WTC11 (cell line): ENCODE measurements at regions not wholly inside any gene's neighbourhood (a gene's known extent, or its start where the extent isn't known, plus 50 kb on each side); places are given as distances from the start of the nearest gene placed in this dataset.

Source experiments
- ATAC-seq: fragments of 200-7000 bp; cut with Tn5 transposase; 2 replicates; pipeline ENCODE4 v1.10.0; 2021; ENCODE audit warnings: mild to moderate bottlenecking, moderate library complexity
- CTCF ChIA-PET: fragments of 300-600 bp; sonication (Branson Sonifier 250); formaldehyde crosslinking; loops from one replicate; lab custom pipeline; 2021; ENCODE audit warnings: antibody characterized with exemption; lab: Charles Lee
- POLR2A ChIA-PET: fragments of 350-600 bp; sonication (Branson Sonifier 250); formaldehyde crosslinking; loops from one replicate; lab custom pipeline; 2021; ENCODE audit warnings: antibody characterized with exemption; lab: Charles Lee
- DNase-seq: peaks from one replicate; pipeline ENCODE4 v3.0.0; 2021; ENCODE audit warnings: low spot score
- H3K27ac Mint-ChIP-seq: 2 replicates; pipeline ENCODE4 v1.8.0; 2021; ENCODE audit warnings: mixed read lengths
- H3K27me3 Mint-ChIP-seq: 2 replicates; pipeline ENCODE4 v1.8.0; 2021; ENCODE audit warnings: low read depth, mild to moderate bottlenecking, moderate library complexity, mixed read lengths
- H3K36me3 Mint-ChIP-seq: 2 replicates; pipeline ENCODE4 v1.8.0; 2021; ENCODE audit warnings: mixed read lengths
- H3K4me1 Mint-ChIP-seq: 2 replicates; pipeline ENCODE4 v1.8.0; 2022; ENCODE audit warnings: mixed read lengths
- H3K4me3 Mint-ChIP-seq: 2 replicates; pipeline ENCODE4 v1.8.0; 2021; ENCODE audit warnings: mild to moderate bottlenecking, moderate library complexity, mixed read lengths
- H3K9me3 Mint-ChIP-seq: 2 replicates; pipeline ENCODE4 v1.8.0; 2021; ENCODE audit warnings: mixed read lengths
- ATF3 ChIP-seq: sonication (generic); formaldehyde crosslinking; conservative IDR thresholded peaks from 2 replicates; pipeline ENCODE4 v1.8.1; 2022; ENCODE audit warnings: mild to moderate bottlenecking, missing genetic modification reagents
- CDX4 ChIP-seq: fragments of 250-450 bp; sonication (Bioruptor Pico); IDR thresholded peaks from 2 replicates; pipeline ENCODE4 v1.9.0; 2021; ENCODE audit warnings: moderate library complexity, mild to moderate bottlenecking, inconsistent platforms, borderline replicate concordance
- CREB1 ChIP-seq: sonication (generic); formaldehyde crosslinking; IDR thresholded peaks from 2 replicates; pipeline ENCODE4 v1.8.0; 2023; ENCODE audit warnings: mild to moderate bottlenecking, missing genetic modification reagents
- FOXK1 ChIP-seq: sonication (generic); formaldehyde crosslinking; IDR thresholded peaks from 2 replicates; pipeline ENCODE4 v1.8.0; 2022; ENCODE audit warnings: mild to moderate bottlenecking, moderate library complexity, missing genetic modification reagents
- GRHL2 ChIP-seq: fragments of 250-450 bp; sonication (Bioruptor Pico); IDR thresholded peaks from 2 replicates; pipeline ENCODE4 v1.8.0; 2022; ENCODE audit warnings: mild to moderate bottlenecking, moderate library complexity; ENCODE audit not compliant: insufficient replicate concordance, severe bottlenecking
- HMGA2 ChIP-seq: fragments of 250-450 bp; sonication (Bioruptor Pico); IDR thresholded peaks from 2 replicates; pipeline ENCODE4 v1.4.0; 2021; ENCODE audit warnings: mild to moderate bottlenecking, moderate library complexity
- JUN ChIP-seq: sonication (generic); formaldehyde crosslinking; IDR thresholded peaks from 2 replicates; pipeline ENCODE4 v1.8.0; 2023; ENCODE audit warnings: mild to moderate bottlenecking, missing genetic modification reagents
- MLX ChIP-seq: sonication (generic); formaldehyde crosslinking; IDR thresholded peaks from 2 replicates; pipeline ENCODE4 v1.8.1; 2023; ENCODE audit warnings: mild to moderate bottlenecking, missing genetic modification reagents, moderate library complexity
- MXD4 ChIP-seq: fragments of 250-450 bp; sonication (Bioruptor Pico); IDR thresholded peaks from 2 replicates; pipeline ENCODE4 v1.8.0; 2021; ENCODE audit warnings: mild to moderate bottlenecking, moderate library complexity, borderline replicate concordance
- NFYB ChIP-seq: sonication (generic); formaldehyde crosslinking; conservative IDR thresholded peaks from 2 replicates; pipeline ENCODE4 v1.8.0; 2022; ENCODE audit warnings: low read depth, missing genetic modification reagents
- NR1H2 ChIP-seq: sonication (generic); formaldehyde crosslinking; IDR thresholded peaks from 2 replicates; pipeline ENCODE4 v1.9.0; 2021; ENCODE audit warnings: mild to moderate bottlenecking, moderate library complexity, missing genetic modification reagents
- TEAD1 ChIP-seq: sonication (generic); formaldehyde crosslinking; IDR thresholded peaks from 2 replicates; pipeline ENCODE4 v1.8.0; 2022; ENCODE audit warnings: mild to moderate bottlenecking, missing genetic modification reagents
- ZNF121 ChIP-seq: sonication (generic); formaldehyde crosslinking; IDR thresholded peaks from 2 replicates; pipeline ENCODE4 v1.8.0; 2023; ENCODE audit warnings: missing genetic modification reagents
- ZNF396 ChIP-seq: fragments of 250-450 bp; sonication (Bioruptor Pico); IDR thresholded peaks from 2 replicates; pipeline ENCODE4 v1.8.0; 2021; ENCODE audit warnings: mild to moderate bottlenecking, moderate library complexity, borderline replicate concordance
- ZNF416 ChIP-seq: fragments of 250-450 bp; sonication (Bioruptor Pico); IDR thresholded peaks from 2 replicates; pipeline ENCODE4 v1.9.0; 2021; ENCODE audit warnings: mild to moderate bottlenecking, inconsistent platforms
- TF ChIP-seq, protein P1 (sequence below): sonication (generic); formaldehyde crosslinking; IDR thresholded peaks from 2 replicates; pipeline ENCODE4 v1.8.0; 2022; ENCODE audit warnings: mild to moderate bottlenecking, missing genetic modification reagents
- TF ChIP-seq, protein P2 (sequence below): sonication (generic); formaldehyde crosslinking; IDR thresholded peaks from 2 replicates; pipeline ENCODE4 v1.8.0; 2022; ENCODE audit warnings: mild to moderate bottlenecking, missing genetic modification reagents
- TF ChIP-seq, protein P3 (sequence below): sonication (generic); formaldehyde crosslinking; IDR thresholded peaks from 2 replicates; pipeline ENCODE4 v1.8.1; 2022; ENCODE audit warnings: low read depth, missing genetic modification reagents, borderline replicate concordance

DNA sequence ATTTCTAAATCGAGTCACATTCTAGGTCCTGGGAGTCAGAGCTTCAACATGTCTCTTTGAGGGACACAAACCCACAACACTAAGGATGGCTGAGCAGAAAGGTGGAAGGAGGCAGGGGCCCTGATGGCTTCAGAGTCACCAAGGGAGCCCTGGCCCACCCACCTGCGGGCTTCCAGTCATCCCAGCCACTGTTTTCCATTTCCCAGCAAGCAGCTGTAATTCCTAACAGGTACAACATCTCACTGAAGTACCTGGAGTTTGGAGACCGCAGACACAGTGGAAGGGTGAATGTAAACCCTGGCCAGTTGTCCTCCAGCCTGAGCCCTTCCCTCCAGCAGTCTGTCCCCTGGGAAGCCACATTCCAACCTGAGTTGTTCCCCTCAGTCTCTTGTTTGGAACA lies 562.8 kb downstream of the TBC1D22A start (continued):
- TF ChIP-seq ATF3 (CRISPR knock-in tag) (no peak), CREB1 (CRISPR knock-in tag) (no peak), MLX (CRISPR knock-in tag) (no peak)
- TF ChIP-seq, protein P1, sequence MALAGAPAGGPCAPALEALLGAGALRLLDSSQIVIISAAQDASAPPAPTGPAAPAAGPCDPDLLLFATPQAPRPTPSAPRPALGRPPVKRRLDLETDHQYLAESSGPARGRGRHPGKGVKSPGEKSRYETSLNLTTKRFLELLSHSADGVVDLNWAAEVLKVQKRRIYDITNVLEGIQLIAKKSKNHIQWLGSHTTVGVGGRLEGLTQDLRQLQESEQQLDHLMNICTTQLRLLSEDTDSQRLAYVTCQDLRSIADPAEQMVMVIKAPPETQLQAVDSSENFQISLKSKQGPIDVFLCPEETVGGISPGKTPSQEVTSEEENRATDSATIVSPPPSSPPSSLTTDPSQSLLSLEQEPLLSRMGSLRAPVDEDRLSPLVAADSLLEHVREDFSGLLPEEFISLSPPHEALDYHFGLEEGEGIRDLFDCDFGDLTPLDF (CRISPR knock-in tag) = no peak

DNA sequence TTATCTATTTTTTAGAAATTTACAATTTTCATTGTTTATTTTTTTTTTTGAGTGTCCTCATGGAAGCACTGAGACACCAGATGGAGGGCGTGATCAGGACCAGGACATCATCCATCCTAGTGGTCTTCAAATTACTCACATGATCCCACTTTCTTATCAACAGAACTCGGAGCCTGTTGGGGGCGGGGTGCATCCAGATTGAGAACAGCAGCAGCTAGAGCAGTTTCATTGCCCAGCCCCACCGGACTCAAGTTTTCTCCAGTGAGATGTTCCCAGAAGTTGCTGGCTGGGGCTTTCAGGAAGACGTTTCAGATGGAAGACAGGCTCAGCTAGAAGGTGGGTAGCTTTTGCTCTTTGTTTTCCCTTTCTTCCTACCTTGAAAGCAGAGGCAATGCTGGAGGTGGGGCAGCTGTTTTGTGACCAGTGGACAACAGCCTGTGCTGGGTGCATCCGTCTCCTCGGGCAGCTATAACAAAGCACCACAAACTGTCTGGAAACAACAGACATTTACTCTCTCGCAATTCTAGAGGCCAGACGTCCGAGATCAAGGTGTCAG lies 562.1 kb downstream of the TBC1D22A start:
- Mint-ChIP-seq H3K4me3 (no peak overlapping the region), H3K27me3 (no peaks in the 10 kb centered on the region), H3K27ac (no peak overlapping the region)
- no peak for DNase-seq
- no peak for ATAC-seq
- CTCF ChIA-PET = no interaction called here
- no peak for TF ChIP-seq CREB1 (CRISPR knock-in tag)
- no peak for TF ChIP-seq NFYB
- no peak for TF ChIP-seq ZNF396 (CRISPR knock-in tag)
- TF ChIP-seq, protein P2, sequence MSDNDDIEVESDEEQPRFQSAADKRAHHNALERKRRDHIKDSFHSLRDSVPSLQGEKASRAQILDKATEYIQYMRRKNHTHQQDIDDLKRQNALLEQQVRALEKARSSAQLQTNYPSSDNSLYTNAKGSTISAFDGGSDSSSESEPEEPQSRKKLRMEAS = no peak
- TF ChIP-seq JUN = no peak
- TF ChIP-seq FOXK1 (CRISPR knock-in tag) = no peak
- TF ChIP-seq NR1H2 (CRISPR knock-in tag) = no peak
- no peak for TF ChIP-seq HMGA2 (CRISPR knock-in tag)
- TF ChIP-seq ZNF416 (CRISPR knock-in tag) = no peak
- no peak for TF ChIP-seq TEAD1 (CRISPR knock-in tag)
- TF ChIP-seq, protein P3, sequence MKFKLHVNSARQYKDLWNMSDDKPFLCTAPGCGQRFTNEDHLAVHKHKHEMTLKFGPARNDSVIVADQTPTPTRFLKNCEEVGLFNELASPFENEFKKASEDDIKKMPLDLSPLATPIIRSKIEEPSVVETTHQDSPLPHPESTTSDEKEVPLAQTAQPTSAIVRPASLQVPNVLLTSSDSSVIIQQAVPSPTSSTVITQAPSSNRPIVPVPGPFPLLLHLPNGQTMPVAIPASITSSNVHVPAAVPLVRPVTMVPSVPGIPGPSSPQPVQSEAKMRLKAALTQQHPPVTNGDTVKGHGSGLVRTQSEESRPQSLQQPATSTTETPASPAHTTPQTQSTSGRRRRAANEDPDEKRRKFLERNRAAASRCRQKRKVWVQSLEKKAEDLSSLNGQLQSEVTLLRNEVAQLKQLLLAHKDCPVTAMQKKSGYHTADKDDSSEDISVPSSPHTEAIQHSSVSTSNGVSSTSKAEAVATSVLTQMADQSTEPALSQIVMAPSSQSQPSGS (CRISPR knock-in tag) = no peak
- no peak for TF ChIP-seq MXD4
- TF ChIP-seq, all 79 proteins: peak for 0
- Mint-ChIP-seq H3K9me3 (peaks cover 20% of the 10 kb centered on the region), H3K36me3 (peaks cover 3% of the 10 kb centered on the region; the same call in 1 of the 2 replicates), H3K4me1 (no peaks in the 10 kb centered on the region)
- POLR2A ChIA-PET = no interaction called here

DNA sequence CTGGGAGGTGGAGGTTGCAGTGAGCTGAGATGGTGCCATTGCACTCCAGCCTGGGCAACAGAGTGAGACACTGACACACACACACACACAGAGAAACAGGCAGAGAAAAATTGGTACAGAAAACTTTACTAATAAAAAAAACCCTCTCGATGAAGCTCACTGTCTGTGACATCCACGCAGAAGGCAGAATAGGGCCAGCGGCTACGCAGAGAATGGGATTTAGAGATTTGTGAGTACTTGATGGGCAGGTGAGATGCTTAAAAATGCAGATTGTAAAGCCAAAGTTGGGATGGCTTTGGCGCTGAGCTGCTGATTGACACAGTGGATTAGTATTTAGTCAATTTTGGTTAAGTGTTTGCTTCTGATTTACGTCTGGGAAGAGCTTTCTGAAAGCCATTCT lies 561.1 kb downstream of the TBC1D22A start:
- no peak for ATAC-seq
- Mint-ChIP-seq H3K27ac (no peak overlapping the region), H3K36me3 (peaks cover 3% of the 10 kb centered on the region; the same call in 1 of the 2 replicates), H3K9me3 (peaks cover 13% of the 10 kb centered on the region), H3K4me3 (no peak overlapping the region)
- TF ChIP-seq CDX4 (CRISPR knock-in tag) (no peak), ZNF121 (CRISPR knock-in tag) (no peak), NR1H2 (CRISPR knock-in tag) (no peak), FOXK1 (CRISPR knock-in tag) (no peak), GRHL2 (CRISPR knock-in tag) (no peak), HMGA2 (CRISPR knock-in tag) (no peak)
- TF ChIP-seq, protein P2 = no peak
- TF ChIP-seq, all 79 proteins: peak for 0
- no peak for DNase-seq
- CTCF ChIA-PET = no interaction called here
- H3K27me3 Mint-ChIP-seq = no peaks in the 10 kb centered on the region
- no peaks in the 10 kb centered on the region for H3K4me1 Mint-ChIP-seq
- POLR2A ChIA-PET = no interaction called here
